Activated CD4-positive, CD25-positive, alpha-beta regulatory T cell treated with anti-CD3 and anti-CD28 coated beads, Interleukin-2, amount 50 U/mL, for 24 hours (primary cell): ENCODE measurements at regions not wholly inside any gene's neighbourhood (a gene's known extent, or its start where the extent isn't known, plus 50 kb on each side); places are given as distances from the start of the nearest gene placed in this dataset.
"Not testable (repeated sequence)": the region's sequence is repeated elsewhere in the genome, so short reads cannot be mapped to it uniquely, and the experiment has no call there.

Experiments
- ATAC-seq, 2 donors: fragments of 150-1000 bp; cut with Tn5 transposase; one replicate each; pipeline ENCODE4 v1.10.0; 2021; ENCODE audit warnings: mild to moderate bottlenecking in 1 of 2, moderate library complexity in 1 of 2

GRCh38 chr3:134106580-134106979, 76.9 kb upstream of the SLCO2A1 start:
- no peak for ATAC-seq

- no peak for ATAC-seq
Observed at GRCh38 chr3:134105876-134106556, 76.3 kb upstream of the SLCO2A1 start.

- ATAC-seq = no peak
Observed at GRCh38 chr3:134104031-134104430, 74.3 kb upstream of the SLCO2A1 start.

GRCh38 chr3:134103470-134103869, 73.7 kb upstream of the SLCO2A1 start:
- ATAC-seq = no peak

- no peak for ATAC-seq
Observed at GRCh38 chr3:134102976-134103375, 73.3 kb upstream of the SLCO2A1 start.

GRCh38 chr3:134096214-134096613, 66.5 kb upstream of the SLCO2A1 start:
- ATAC-seq = not testable (repeated sequence)

- no peak for ATAC-seq
Observed at GRCh38 chr3:134095005-134095404, 65.3 kb upstream of the SLCO2A1 start.

GRCh38 chr3:134094491-134094890, 64.8 kb upstream of the SLCO2A1 start:
- no peak for ATAC-seq

- ATAC-seq = no peak
Observed at GRCh38 chr3:134093956-134094355, 64.2 kb upstream of the SLCO2A1 start.

GRCh38 chr3:134092208-134092701, 62.5 kb upstream of the SLCO2A1 start:
- ATAC-seq = no peak

- ATAC-seq = no peak
Observed at GRCh38 chr3:134090031-134090430, 60.3 kb upstream of the SLCO2A1 start.

GRCh38 chr3:134087060-134087974, 57.6 kb upstream of the SLCO2A1 start:
- ATAC-seq = peak in 1 of 2 donors; percentile 28

GRCh38 chr3:134086616-134087015, 56.9 kb upstream of the SLCO2A1 start:
- ATAC-seq = no peak

GRCh38 chr3:134085034-134085775, 55.5 kb upstream of the SLCO2A1 start:
- ATAC-seq = no peak

- ATAC-seq = no peak
Observed at GRCh38 chr3:134084242-134084950, 54.7 kb upstream of the SLCO2A1 start.

GRCh38 chr3:134083626-134084241, 54.0 kb upstream of the SLCO2A1 start:
- ATAC-seq = no peak

- no peak for ATAC-seq
Observed at GRCh38 chr3:134083008-134083407, 53.3 kb upstream of the SLCO2A1 start.

- no peak for ATAC-seq
Observed at GRCh38 chr3:134082582-134082981, 52.9 kb upstream of the SLCO2A1 start.

- ATAC-seq = no peak
Observed at GRCh38 chr3:134081211-134081610, 51.5 kb upstream of the SLCO2A1 start.

- no peak for ATAC-seq
Observed at GRCh38 chr3:134080761-134081160, 51.0 kb upstream of the SLCO2A1 start.

- no peak for ATAC-seq
Observed at GRCh38 chr3:134079761-134080160, 50.0 kb upstream of the SLCO2A1 start.
